NOMO-1 (cell line): ENCODE measurements at regions not wholly inside any gene's neighbourhood (a gene's known extent, or its start where the extent isn't known, plus 50 kb on each side); places are given as distances from the start of the nearest gene placed in this dataset.

ENCODE experiments used
- DNase-seq, 2 experiments: peaks; one replicate each; lab custom pipeline; 2025; ENCODE audit not compliant: unreplicated experiment in 2 of 2; lab: John Stamatoyannopoulos, UW

DNA sequence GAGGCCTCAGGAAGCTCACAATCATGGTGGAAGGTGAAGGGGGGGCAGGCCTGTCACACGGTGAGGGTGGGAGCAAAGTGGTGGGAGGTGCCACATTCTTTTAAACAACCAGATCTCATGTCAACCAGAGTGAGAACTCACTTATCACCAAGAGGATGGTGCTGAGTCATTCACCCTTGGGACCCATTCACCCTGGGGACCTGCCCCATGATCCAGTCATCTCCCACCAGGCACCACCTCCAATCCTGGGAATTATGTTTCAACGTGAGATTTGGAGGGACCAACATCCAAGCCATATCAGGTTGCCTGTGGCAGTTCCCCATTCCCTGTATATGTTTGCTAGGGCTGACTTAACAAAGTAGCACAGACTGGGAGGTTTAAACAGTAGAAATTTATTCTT is 318.4 kb upstream of the CLNK start:
- no peak for DNase-seq

DNA sequence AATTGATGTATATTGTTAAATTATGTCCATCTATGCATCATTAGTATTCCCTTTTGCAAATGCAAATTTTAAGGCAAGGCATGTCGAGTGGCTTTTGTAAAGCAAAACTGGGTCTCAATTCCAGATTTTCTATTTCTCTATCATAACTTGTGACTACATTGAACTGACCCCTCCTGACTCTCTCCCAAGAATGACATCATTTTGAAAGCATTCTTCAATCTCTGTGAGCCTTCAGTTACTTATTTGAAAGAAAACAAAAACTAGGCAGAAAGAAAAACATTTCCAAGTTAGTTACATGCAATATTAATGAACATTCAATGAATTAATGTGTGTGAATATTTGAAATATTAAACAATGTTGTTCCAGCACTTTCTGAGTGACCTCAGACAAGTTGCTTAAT is 314.3 kb upstream of the CLNK start:
- no peak for DNase-seq

- DNase-seq, result no peak
Observed at GRCh38 chr4:10984815-10985214, 300.2 kb upstream of the CLNK start.

DNA sequence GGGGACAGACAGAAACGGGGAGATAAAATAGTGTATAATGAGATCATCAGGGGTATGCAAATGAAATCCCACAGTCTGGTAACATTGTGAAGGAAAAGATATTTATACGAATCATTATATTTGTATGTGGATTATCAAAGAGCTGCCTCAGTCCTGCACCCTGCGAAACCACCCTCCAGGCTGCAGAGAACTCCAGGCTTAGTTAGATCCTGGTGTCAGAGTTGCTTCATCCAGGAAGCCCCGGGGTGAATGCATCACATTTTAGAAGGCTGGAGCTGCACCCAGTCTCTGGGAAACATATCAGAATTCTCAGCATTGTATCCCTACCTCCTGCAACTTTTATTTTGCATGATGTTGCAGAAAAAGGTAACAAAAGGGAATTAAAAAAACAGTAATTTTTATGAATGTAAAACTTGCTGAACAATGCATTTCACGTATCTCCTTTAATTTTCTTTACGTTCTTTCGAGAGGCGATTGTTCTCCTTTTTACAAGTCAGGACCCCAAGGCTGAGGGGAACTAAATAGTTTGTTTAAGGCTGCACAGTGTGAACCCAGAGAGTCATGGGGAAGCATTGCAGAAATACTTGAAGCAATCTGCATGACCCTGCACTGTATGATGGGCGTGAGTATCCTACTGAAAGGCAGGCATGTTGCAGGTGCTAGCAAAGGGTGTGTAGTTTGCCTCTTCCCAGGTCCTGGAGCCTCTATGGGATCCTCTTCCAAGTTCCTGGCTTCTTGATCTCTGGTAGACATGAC is 299.5 kb upstream of the CLNK start:
- no peak for DNase-seq

DNA sequence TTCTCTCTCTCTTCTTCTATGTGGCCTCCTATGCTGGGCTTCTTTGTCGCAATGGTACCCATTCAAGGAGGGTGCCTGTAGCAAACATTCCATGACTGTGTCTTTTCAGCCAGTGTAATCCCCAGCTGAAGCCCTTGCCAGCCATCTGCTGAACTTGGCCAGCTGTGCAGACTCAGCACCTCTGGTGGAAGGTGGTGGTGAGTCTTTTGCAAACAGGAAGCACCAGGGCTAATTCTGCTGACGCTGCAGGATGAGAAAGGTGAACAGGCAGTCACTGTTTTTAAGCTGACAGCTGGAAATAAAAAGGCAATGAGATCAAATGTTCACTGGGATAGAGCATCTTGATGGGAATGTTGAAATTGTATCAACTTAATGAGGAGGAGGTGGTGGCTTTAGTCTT is 298.7 kb upstream of the CLNK start:
- DNase-seq, result no peak

- DNase-seq, result no peak
Observed at GRCh38 chr4:10982305-10982704, 297.7 kb upstream of the CLNK start.

DNA sequence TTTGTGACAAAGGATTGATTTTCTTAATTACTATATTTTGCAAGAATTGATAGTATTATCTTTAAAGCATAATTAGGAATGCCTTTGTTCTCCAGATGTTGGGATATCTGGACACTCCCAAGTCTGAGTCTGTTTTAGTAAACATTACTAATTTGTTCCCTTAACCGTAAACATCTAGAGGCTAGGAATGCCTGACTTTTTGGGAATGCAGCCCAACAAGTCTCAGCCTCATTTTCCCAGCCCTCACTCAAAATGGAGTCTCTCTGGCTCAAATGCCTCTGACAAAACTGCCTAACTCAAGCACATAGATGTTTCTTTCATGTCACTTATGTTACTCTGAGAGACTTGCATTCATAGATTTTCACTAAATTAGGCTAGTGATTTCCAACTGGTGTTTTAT is 297.0 kb upstream of the CLNK start:
- no peak for DNase-seq

GRCh38 chr4:10981096-10981495 is 296.5 kb upstream of the CLNK start:
- no peak for DNase-seq

- no peak for DNase-seq
Observed at GRCh38 chr4:10979032-10979431, 294.5 kb upstream of the CLNK start.

GRCh38 chr4:10977534-10977933 is 293.0 kb upstream of the CLNK start:
- peak; percentile 6 to 23 for DNase-seq

DNA sequence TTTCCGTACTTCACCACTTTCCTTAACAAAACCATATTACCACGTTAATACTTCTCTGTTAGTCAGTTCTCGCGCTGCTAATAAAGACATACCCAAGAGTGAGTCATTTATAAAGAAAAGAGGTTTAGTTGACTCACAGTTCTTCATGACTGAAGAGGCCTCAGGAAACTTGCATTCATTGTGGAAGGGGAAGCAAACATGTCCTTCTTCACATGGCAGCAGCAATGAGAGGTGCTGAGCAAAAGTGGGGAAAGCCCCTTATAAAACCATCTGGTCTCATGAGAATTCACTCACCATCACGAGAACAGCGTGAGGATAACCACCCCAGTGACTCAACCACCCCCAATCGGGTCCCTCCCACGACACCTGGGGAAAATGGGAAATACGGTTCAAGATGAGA is 289.8 kb upstream of the CLNK start:
- no peak for DNase-seq

DNA sequence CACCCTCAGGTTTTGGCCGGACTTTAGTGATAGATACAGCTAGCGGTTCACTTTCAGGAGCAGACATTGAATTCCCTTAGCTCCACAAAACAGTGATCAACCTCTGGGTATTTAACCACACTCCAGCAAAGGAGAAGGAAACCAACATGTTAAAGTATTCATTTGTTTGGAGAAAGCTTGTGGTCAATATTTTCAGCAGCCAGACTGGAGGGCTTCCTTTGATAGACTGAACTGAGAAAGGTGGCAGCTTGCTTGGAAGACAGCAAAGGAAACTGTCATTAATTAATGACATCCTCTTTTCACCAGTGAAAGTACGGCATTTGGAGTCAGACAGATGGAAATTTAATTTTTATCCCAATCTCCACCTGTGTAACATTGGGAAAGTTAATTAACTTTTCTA is 289.1 kb upstream of the CLNK start:
- DNase-seq, result no peak

DNA sequence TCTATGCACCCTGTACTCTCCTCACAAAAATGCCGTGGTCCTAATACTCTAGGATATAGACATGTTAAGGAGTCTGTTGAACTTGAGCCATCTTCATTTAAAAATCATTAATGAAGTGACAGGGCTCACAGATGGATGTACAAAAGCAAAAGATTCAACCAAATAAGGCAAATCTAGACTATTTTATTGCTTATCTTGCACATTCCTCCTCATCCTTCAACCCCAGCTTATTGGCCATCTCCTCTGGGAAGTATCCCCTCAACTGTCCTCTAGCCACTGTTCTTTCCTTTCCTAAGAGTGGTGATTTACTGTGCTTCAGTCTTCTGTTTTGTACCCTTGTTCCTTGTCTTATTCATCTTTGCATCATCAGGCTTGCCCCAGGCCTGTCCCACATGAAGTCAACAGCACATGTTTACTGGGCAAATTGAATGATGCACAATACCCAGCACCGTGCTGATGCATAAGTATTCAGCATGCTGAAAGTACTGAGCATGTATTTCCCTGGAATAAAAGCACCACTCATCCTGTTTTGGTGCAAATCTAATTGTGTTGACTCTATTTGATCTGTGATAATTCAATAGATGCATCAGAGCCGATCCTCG is 287.3 kb upstream of the CLNK start:
- DNase-seq, result no peak

DNA sequence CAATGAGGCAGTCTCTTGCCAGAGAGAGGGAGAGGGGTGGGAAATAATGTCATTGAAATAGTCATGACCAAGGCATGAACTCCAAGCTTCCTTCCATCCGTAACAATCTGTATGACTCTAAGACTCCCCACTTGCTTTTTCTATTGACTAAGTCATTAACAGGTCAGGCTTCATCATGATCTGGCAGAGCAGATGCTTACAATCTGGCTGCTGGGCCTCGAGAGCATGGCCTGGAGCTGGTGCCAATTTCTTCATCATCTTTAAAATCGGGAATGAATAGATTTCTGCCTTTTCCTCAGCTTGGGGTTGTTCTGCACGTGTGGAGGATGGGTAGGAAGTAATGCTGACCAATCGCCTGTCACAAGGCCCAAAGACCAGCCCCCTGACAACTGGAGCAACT is 280.6 kb upstream of the CLNK start:
- DNase-seq, result no peak

DNA sequence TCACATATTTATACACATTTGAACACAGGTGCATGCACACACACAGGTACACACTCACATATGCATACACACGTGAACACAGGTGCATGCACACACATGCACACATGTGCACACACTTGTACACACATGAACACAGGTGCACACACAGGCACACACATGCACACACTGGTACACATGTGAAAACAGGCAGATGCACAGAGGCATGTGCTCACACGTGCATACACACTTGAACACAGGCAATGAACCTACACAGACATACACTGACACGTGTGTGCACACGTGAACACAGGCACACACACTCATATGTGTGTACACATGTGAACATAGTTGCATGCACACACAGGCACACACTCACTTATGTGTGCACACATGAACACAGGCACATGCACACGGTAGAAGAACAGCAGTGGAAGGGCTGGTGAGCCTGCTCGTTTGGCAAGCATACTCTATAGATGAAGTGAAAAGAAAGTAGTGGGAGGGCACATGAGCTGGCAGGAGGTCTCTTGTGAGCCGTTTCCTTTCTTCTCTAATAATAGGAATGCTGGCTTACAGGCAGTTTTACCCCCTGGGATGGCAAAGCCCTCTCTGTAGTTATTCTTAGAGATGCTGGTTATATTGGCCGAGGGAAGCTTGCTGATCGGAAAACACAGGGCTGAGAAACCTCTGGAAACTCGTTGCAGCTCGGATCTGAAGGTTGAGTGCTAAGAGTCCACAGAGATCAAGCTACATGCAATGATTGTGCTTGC is 279.6 kb upstream of the CLNK start:
- no peak for DNase-seq

GRCh38 chr4:10963241-10963640 is 278.7 kb upstream of the CLNK start:
- DNase-seq, result no peak

- DNase-seq, result no peak
Observed at GRCh38 chr4:10962246-10962645, 277.7 kb upstream of the CLNK start.

- DNase-seq, result no peak
Observed at GRCh38 chr4:10960389-10960788, 275.8 kb upstream of the CLNK start.

- DNase-seq, result no peak
Observed at GRCh38 chr4:10959586-10959985, 275.0 kb upstream of the CLNK start.

- no peak for DNase-seq
Observed at GRCh38 chr4:10958226-10958856, 273.8 kb upstream of the CLNK start.

DNA sequence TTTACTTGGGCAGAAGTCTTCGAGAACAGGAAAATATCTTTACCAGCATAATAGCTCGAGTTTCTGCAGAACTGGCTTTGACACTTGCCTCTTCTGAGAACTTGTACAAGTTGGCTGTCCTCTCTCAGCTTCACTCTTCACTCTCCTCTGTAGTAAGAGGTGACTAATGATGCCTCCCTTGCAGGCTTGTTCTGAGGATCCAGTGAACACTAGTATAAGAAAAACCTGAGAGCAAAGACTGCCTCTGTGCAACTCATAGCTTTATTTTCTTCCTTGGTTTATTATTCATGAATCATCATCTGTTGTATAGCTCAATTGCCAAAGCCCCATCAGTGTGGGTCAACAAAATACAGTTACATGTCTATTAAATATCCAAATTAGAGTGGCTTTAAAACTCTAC is 266.7 kb upstream of the CLNK start:
- no peak for DNase-seq
